ENCODE measurements at regions not wholly inside any gene's neighbourhood (a gene's known extent, or its start where the extent isn't known, plus 50 kb on each side); places are given as distances from the start of the nearest gene placed in this dataset.

- TF ChIP-seq CTCF (IDR thresholded peaks at IDR 0.05) = no peak
- TF ChIP-seq EZH2phosphoT487 (IDR thresholded peaks at IDR 0.05; ENCODE audit: borderline replicate concordance, low read depth) = no peak
- TF ChIP-seq REST (IDR thresholded peaks at IDR 0.05; ENCODE audit: low read depth, low read length) = no peak
- TF ChIP-seq FOXJ3 (CRISPR knock-in tag; IDR thresholded peaks at IDR 0.05) = no peak
- TF ChIP-seq JUND (IDR thresholded peaks at IDR 0.05) = no peak
- no peak for TF ChIP-seq SIN3A (IDR thresholded peaks at IDR 0.05; ENCODE audit: borderline replicate concordance, low read depth, low read length)
- no peak for TF ChIP-seq EP300 (IDR thresholded peaks at IDR 0.05; ENCODE audit: borderline replicate concordance in 1 of 2, low read depth in 1 of 2, low read length in 1 of 2)
- no peak for TF ChIP-seq GABPA (IDR thresholded peaks at IDR 0.05; ENCODE audit: low read depth)
- no peak for TF ChIP-seq TCF12 (IDR thresholded peaks at IDR 0.05)
- TF ChIP-seq MXI1 (IDR thresholded peaks at IDR 0.05; ENCODE audit: low read depth, low read length) = no peak
- TF ChIP-seq YY1 (IDR thresholded peaks at IDR 0.05; ENCODE audit: low read depth) = no peak
- no peak for TF ChIP-seq SMC3 (IDR thresholded peaks at IDR 0.05; ENCODE audit: low read depth, low read length)
- TF ChIP-seq RFX5 (IDR thresholded peaks at IDR 0.05; ENCODE audit: low read length) = no peak
Measured at GRCh38 chr2:133957724-133958480, 296.0 kb upstream of the MGAT5 start.
